ENCODE measurements at regions not wholly inside any gene's neighbourhood (a gene's known extent, or its start where the extent isn't known, plus 50 kb on each side); places are given as distances from the start of the nearest gene placed in this dataset.

GRCh38 chrX:107324493-107325310 is 118.3 kb downstream of the DNAAF6 start:
- H3K36me3 ChIP-seq (ENCODE audit: low read depth, missing control alignments), result no peaks in the 10 kb centered on the region
- TF ChIP-seq, protein P1, sequence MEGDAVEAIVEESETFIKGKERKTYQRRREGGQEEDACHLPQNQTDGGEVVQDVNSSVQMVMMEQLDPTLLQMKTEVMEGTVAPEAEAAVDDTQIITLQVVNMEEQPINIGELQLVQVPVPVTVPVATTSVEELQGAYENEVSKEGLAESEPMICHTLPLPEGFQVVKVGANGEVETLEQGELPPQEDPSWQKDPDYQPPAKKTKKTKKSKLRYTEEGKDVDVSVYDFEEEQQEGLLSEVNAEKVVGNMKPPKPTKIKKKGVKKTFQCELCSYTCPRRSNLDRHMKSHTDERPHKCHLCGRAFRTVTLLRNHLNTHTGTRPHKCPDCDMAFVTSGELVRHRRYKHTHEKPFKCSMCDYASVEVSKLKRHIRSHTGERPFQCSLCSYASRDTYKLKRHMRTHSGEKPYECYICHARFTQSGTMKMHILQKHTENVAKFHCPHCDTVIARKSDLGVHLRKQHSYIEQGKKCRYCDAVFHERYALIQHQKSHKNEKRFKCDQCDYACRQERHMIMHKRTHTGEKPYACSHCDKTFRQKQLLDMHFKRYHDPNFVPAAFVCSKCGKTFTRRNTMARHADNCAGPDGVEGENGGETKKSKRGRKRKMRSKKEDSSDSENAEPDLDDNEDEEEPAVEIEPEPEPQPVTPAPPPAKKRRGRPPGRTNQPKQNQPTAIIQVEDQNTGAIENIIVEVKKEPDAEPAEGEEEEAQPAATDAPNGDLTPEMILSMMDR (IDR thresholded peaks at IDR 0.05), result no peak
- no peak for TF ChIP-seq POLR2A (IDR thresholded peaks at IDR 0.05)
- peak; percentile 50 for DNase-seq
- no peak overlapping the region for H3K27ac ChIP-seq
- H3K27me3 ChIP-seq, result no peaks in the 10 kb centered on the region
- no peaks in the 10 kb centered on the region for H3K4me1 ChIP-seq
- no peaks in the 10 kb centered on the region for H3K9me3 ChIP-seq
- WGBS, 2 donors, result 0% methylated on average over 17 of the region's 23 CpGs; no CpG with 5 or more reads in 1 of the 2 donors
- intact Hi-C loops (cut with DNase I; ENCODE audit: low total_unique reads), result no loop called here
- H3K4me3 ChIP-seq, result no peak overlapping the region

DNA sequence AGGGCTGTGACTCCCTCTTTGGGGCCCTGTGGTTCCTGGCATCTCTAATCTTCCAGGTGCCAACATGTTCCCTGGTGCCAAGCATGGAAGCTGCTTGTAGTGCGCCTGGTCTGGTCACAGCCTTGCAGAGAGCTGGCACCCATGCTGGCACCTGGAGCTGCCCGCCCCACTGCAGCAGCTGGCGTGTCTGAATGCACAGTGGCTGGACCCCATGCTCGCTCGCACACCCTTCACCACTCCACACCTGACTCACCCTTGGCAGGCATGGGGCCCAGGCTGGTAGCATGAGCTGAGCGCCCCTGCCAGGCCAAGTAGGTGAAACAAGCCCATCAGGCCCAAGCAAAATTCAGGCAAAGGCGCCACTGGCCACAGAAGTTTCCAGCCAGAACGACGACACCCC is 119.1 kb downstream of the DNAAF6 start:
- H3K36me3 ChIP-seq (ENCODE audit: low read depth, missing control alignments), result no peaks in the 10 kb centered on the region
- no peak for DNase-seq
- TF ChIP-seq, protein P1 (IDR thresholded peaks at IDR 0.05), result no peak
- TF ChIP-seq POLR2A (IDR thresholded peaks at IDR 0.05), result no peak
- no peaks in the 10 kb centered on the region for H3K9me3 ChIP-seq
- intact Hi-C loops (cut with DNase I; ENCODE audit: low total_unique reads), result no loop called here
- 90 to 94% methylated on average over 2 to 8 of the region's 9 CpGs for WGBS, 2 donors
- H3K4me3 ChIP-seq, result no peak overlapping the region
- no peaks in the 10 kb centered on the region for H3K27me3 ChIP-seq
- no peak overlapping the region for H3K27ac ChIP-seq
- no peaks in the 10 kb centered on the region for H3K4me1 ChIP-seq

GRCh38 chrX:107348051-107348450 is 101.4 kb upstream of the FRMPD3 start:
- H3K36me3 ChIP-seq (ENCODE audit: low read depth, missing control alignments), result no peaks in the 10 kb centered on the region
- intact Hi-C loops (cut with DNase I; ENCODE audit: low total_unique reads), result no loop called here
- WGBS, 2 donors, result 67 to 84% methylated on average over 4 of the region's 4 CpGs
- H3K4me3 ChIP-seq, result no peak overlapping the region
- H3K4me1 ChIP-seq, result no peaks in the 10 kb centered on the region
- H3K9me3 ChIP-seq, result no peaks in the 10 kb centered on the region
- no peak for DNase-seq
- H3K27me3 ChIP-seq, result no peaks in the 10 kb centered on the region
- TF ChIP-seq, protein P1 (IDR thresholded peaks at IDR 0.05), result no peak
- TF ChIP-seq POLR2A (IDR thresholded peaks at IDR 0.05), result no peak
- H3K27ac ChIP-seq, result no peak overlapping the region

GRCh38 chrX:107348990-107349389 is 100.5 kb upstream of the FRMPD3 start:
- no peaks in the 10 kb centered on the region for H3K27me3 ChIP-seq
- no peaks in the 10 kb centered on the region for H3K4me1 ChIP-seq
- intact Hi-C loops (cut with DNase I; ENCODE audit: low total_unique reads), result no loop called here
- H3K27ac ChIP-seq, result no peak overlapping the region
- no peak overlapping the region for H3K4me3 ChIP-seq
- H3K36me3 ChIP-seq (ENCODE audit: low read depth, missing control alignments), result no peaks in the 10 kb centered on the region
- no peak for DNase-seq
- 89 to 100% methylated on average over 1 of the region's 1 CpG for WGBS, 2 donors
- TF ChIP-seq POLR2A (IDR thresholded peaks at IDR 0.05), result no peak
- TF ChIP-seq, protein P1 (IDR thresholded peaks at IDR 0.05), result no peak
- H3K9me3 ChIP-seq, result no peaks in the 10 kb centered on the region

DNA sequence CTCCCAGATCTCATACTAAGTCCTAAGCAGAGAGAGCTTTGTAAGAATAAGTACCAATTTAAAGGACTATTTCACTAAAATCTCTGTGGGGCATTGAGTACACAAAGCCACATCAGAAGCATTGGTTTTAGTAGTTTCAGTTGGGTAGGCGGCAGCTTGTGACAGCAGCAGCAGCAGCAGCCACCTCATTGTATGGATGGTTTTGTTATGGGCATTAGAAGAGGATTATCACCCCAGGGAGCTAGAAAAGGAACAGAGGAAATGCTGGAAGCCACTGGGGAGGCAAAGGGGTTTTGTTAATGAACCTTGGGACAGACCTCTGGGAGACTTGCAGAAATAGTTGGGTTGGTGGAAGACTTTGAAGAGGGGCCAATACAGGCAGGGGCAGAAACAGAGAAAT is 93.9 kb upstream of the FRMPD3 start:
- no peak overlapping the region for H3K4me3 ChIP-seq
- H3K36me3 ChIP-seq (ENCODE audit: low read depth, missing control alignments), result no peaks in the 10 kb centered on the region
- no peak overlapping the region for H3K27ac ChIP-seq
- no peaks in the 10 kb centered on the region for H3K27me3 ChIP-seq
- no peaks in the 10 kb centered on the region for H3K4me1 ChIP-seq
- H3K9me3 ChIP-seq, result no peaks in the 10 kb centered on the region
- intact Hi-C loops (cut with DNase I; ENCODE audit: low total_unique reads), result no loop called here
- WGBS, 2 donors, result 73 to 77% methylated on average over 1 of the region's 1 CpG
- no peak for TF ChIP-seq POLR2A (IDR thresholded peaks at IDR 0.05)
- TF ChIP-seq, protein P1 (IDR thresholded peaks at IDR 0.05), result no peak
- no peak for DNase-seq
